ENCODE measurements at regions not wholly inside any gene's neighbourhood (a gene's known extent, or its start where the extent isn't known, plus 50 kb on each side); places are given as distances from the start of the nearest gene placed in this dataset.

- Histone ChIP-seq H3K4me3 (ENCODE audit: low read depth, low read length) (no peak overlapping the region), H3K27me3 (ENCODE audit: control insufficient read depth, insufficient read depth, low read length) (0 out of 2 replicates have a peak, but pooled peaks cover 1% of the 10 kb centered on the region), H3K36me3 (ENCODE audit: control insufficient read depth, insufficient read depth, low read length) (no peaks in the 10 kb centered on the region)
- DNase-seq (ENCODE audit: low read depth), result no peak
- TF ChIP-seq CTCF (IDR thresholded peaks at IDR 0.05; ENCODE audit: insufficient read depth, low read depth, low read length), result no peak
- ChIA-PET CTCF (no interaction called here), POLR2A (no interaction called here)
Observed at GRCh38 chr12:111111681-111112080, 191.3 kb upstream of the MYL2 start.

GRCh38 chr12:111110556-111110955 is 190.2 kb upstream of the MYL2 start:
- Histone ChIP-seq H3K36me3 (ENCODE audit: control insufficient read depth, insufficient read depth, low read length) (no peaks in the 10 kb centered on the region), H3K27me3 (ENCODE audit: control insufficient read depth, insufficient read depth, low read length) (0 out of 2 replicates have a peak, but pooled peaks cover 1% of the 10 kb centered on the region), H3K4me3 (ENCODE audit: low read depth, low read length) (no peak overlapping the region)
- ChIA-PET CTCF (no interaction called here), POLR2A (no interaction called here)
- no peak for TF ChIP-seq CTCF (IDR thresholded peaks at IDR 0.05; ENCODE audit: insufficient read depth, low read depth, low read length)
- no peak for DNase-seq (ENCODE audit: low read depth)

GRCh38 chr12:111108726-111109125 is 188.3 kb upstream of the MYL2 start:
- ChIA-PET POLR2A (no interaction called here), CTCF (no interaction called here)
- Histone ChIP-seq H3K27me3 (ENCODE audit: control insufficient read depth, insufficient read depth, low read length) (no peaks in the 10 kb centered on the region), H3K36me3 (ENCODE audit: control insufficient read depth, insufficient read depth, low read length) (no peaks in the 10 kb centered on the region), H3K4me3 (ENCODE audit: low read depth, low read length) (no peak overlapping the region)
- no peak for TF ChIP-seq CTCF (IDR thresholded peaks at IDR 0.05; ENCODE audit: insufficient read depth, low read depth, low read length)
- no peak for DNase-seq (ENCODE audit: low read depth)

- no peak for TF ChIP-seq CTCF (IDR thresholded peaks at IDR 0.05; ENCODE audit: insufficient read depth, low read depth, low read length)
- DNase-seq (ENCODE audit: low read depth), result no peak
- Histone ChIP-seq H3K4me3 (ENCODE audit: low read depth, low read length) (no peak overlapping the region), H3K36me3 (ENCODE audit: control insufficient read depth, insufficient read depth, low read length) (no peaks in the 10 kb centered on the region), H3K27me3 (ENCODE audit: control insufficient read depth, insufficient read depth, low read length) (no peaks in the 10 kb centered on the region)
- CTCF ChIA-PET, result no interaction called here
- POLR2A ChIA-PET, result no interaction called here
Observed at GRCh38 chr12:111107392-111108178, 187.2 kb upstream of the MYL2 start.

- no peak for TF ChIP-seq CTCF (IDR thresholded peaks at IDR 0.05; ENCODE audit: insufficient read depth, low read depth, low read length)
- H3K36me3 ChIP-seq (ENCODE audit: control insufficient read depth, insufficient read depth, low read length), result no peaks in the 10 kb centered on the region
- ChIA-PET POLR2A (no interaction called here), CTCF (no interaction called here)
- DNase-seq (ENCODE audit: low read depth), result no peak
- H3K4me3 ChIP-seq (ENCODE audit: low read depth, low read length), result no peak overlapping the region
- H3K27me3 ChIP-seq (ENCODE audit: control insufficient read depth, insufficient read depth, low read length), result no peaks in the 10 kb centered on the region
Observed at GRCh38 chr12:111105294-111105693, 184.9 kb upstream of the MYL2 start.
